ENCODE measurements at regions not wholly inside any gene's neighbourhood (a gene's known extent, or its start where the extent isn't known, plus 50 kb on each side); places are given as distances from the start of the nearest gene placed in this dataset.

DNA sequence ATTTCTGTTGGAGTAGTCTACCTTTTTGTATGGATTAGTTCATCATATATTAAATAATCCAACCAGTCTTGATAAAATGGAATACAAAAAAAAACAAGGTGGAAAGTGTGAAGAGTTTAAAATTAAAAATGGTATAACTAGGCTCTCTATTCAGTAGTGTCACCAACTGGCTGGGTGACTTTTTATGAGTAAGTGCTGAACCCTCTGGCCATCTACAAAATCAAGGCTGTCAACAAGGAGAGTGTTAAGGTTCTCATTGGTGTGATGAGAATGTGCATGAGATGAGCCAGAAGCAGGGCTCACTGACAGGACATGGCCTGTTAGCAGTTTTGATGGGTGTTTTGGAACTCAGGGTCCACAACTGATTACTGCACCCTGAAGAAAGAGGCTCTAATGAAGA lies 343.2 kb downstream of the AASDHPPT start:
- no peak overlapping the region for H3K4me3 ChIP-seq (ENCODE audit: low read depth, low read length)
- no peak for DNase-seq (ENCODE audit: low read depth)
- TF ChIP-seq, protein P1, sequence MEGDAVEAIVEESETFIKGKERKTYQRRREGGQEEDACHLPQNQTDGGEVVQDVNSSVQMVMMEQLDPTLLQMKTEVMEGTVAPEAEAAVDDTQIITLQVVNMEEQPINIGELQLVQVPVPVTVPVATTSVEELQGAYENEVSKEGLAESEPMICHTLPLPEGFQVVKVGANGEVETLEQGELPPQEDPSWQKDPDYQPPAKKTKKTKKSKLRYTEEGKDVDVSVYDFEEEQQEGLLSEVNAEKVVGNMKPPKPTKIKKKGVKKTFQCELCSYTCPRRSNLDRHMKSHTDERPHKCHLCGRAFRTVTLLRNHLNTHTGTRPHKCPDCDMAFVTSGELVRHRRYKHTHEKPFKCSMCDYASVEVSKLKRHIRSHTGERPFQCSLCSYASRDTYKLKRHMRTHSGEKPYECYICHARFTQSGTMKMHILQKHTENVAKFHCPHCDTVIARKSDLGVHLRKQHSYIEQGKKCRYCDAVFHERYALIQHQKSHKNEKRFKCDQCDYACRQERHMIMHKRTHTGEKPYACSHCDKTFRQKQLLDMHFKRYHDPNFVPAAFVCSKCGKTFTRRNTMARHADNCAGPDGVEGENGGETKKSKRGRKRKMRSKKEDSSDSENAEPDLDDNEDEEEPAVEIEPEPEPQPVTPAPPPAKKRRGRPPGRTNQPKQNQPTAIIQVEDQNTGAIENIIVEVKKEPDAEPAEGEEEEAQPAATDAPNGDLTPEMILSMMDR (IDR thresholded peaks at IDR 0.05; ENCODE audit: low read depth, low read length), result no peak
- TF ChIP-seq POLR2A (IDR thresholded peaks at IDR 0.05; ENCODE audit: extremely low read depth, insufficient read length) (no peak), MAX (IDR thresholded peaks at IDR 0.05; ENCODE audit: low read depth, low read length) (no peak), MYC (IDR thresholded peaks at IDR 0.05; ENCODE audit: low read depth, low read length) (no peak)

DNA sequence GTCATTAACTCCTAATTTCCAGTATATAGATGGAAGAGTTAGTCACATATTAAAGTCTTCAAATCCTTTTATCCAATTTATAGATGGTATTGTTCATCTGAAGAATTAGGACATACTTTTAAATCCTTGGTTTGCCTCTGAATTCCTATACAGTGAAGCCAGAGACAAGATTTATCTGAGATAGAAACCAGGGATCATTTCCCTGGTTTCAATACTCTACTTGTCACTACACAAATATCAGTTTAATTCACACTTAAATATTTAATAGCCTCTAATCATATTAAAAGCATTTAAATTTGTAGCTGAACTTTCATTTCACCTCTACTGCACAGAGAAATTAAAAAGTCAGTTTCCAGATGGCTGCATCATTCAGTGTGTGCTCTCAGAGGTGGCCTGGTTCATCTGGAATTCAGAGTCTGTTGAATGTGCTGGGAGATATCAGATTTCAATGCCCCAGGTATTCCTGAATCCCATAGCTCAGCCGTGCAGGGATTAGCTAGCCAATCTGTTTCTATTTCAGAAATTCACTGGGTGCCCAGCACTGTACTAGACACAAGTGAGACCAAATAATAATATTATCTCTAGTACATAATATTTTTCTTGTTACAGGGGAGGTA lies 344.3 kb downstream of the AASDHPPT start:
- no peak overlapping the region for H3K4me3 ChIP-seq (ENCODE audit: low read depth, low read length)
- DNase-seq (ENCODE audit: low read depth), result no peak
- TF ChIP-seq, protein P1 (IDR thresholded peaks at IDR 0.05; ENCODE audit: low read depth, low read length), result no peak
- TF ChIP-seq MAX (IDR thresholded peaks at IDR 0.05; ENCODE audit: low read depth, low read length) (no peak), POLR2A (IDR thresholded peaks at IDR 0.05; ENCODE audit: extremely low read depth, insufficient read length) (no peak), MYC (IDR thresholded peaks at IDR 0.05; ENCODE audit: low read depth, low read length) (no peak)

GRCh38 chr11:106422583-106422982 lies 345.1 kb downstream of the AASDHPPT start:
- no peak for TF ChIP-seq MAX (IDR thresholded peaks at IDR 0.05; ENCODE audit: low read depth, low read length)
- TF ChIP-seq, protein P1 (IDR thresholded peaks at IDR 0.05; ENCODE audit: low read depth, low read length), result no peak
- TF ChIP-seq MYC (IDR thresholded peaks at IDR 0.05; ENCODE audit: low read depth, low read length), result no peak
- no peak for TF ChIP-seq POLR2A (IDR thresholded peaks at IDR 0.05; ENCODE audit: extremely low read depth, insufficient read length)
- DNase-seq (ENCODE audit: low read depth), result no peak
- no peak overlapping the region for H3K4me3 ChIP-seq (ENCODE audit: low read depth, low read length)

- TF ChIP-seq POLR2A (IDR thresholded peaks at IDR 0.05; ENCODE audit: extremely low read depth, insufficient read length) (no peak), MAX (IDR thresholded peaks at IDR 0.05; ENCODE audit: low read depth, low read length) (no peak), MYC (IDR thresholded peaks at IDR 0.05; ENCODE audit: low read depth, low read length) (no peak)
- TF ChIP-seq, protein P1 (IDR thresholded peaks at IDR 0.05; ENCODE audit: low read depth, low read length), result no peak
- DNase-seq (ENCODE audit: low read depth), result no peak
- no peak overlapping the region for H3K4me3 ChIP-seq (ENCODE audit: low read depth, low read length)
Observed at GRCh38 chr11:106424111-106424510, 346.6 kb downstream of the AASDHPPT start.

GRCh38 chr11:106425819-106426218 lies 348.4 kb downstream of the AASDHPPT start:
- H3K4me3 ChIP-seq (ENCODE audit: low read depth, low read length), result no peak overlapping the region
- DNase-seq (ENCODE audit: low read depth), result no peak
- TF ChIP-seq MAX (IDR thresholded peaks at IDR 0.05; ENCODE audit: low read depth, low read length) (no peak), MYC (IDR thresholded peaks at IDR 0.05; ENCODE audit: low read depth, low read length) (no peak), POLR2A (IDR thresholded peaks at IDR 0.05; ENCODE audit: extremely low read depth, insufficient read length) (no peak)
- TF ChIP-seq, protein P1 (IDR thresholded peaks at IDR 0.05; ENCODE audit: low read depth, low read length), result no peak
